Renal cortex interstitium (tissue), 11 donors: ENCODE measurements at regions not wholly inside any gene's neighbourhood (a gene's known extent, or its start where the extent isn't known, plus 50 kb on each side); places are given as distances from the start of the nearest gene placed in this dataset.
A peak's percentile ranks its signal among the peaks of the same experiment; 100 is the strongest.

Experiments used
- DNase-seq, 11 donors: peaks; one replicate each; pipeline ENCODE4 v3.0.0-alpha.2; 2013; ENCODE audit warnings: low read depth in 9 of 11, low spot score in 4 of 11; ENCODE audit errors: extremely low read depth in 1 of 11

DNA sequence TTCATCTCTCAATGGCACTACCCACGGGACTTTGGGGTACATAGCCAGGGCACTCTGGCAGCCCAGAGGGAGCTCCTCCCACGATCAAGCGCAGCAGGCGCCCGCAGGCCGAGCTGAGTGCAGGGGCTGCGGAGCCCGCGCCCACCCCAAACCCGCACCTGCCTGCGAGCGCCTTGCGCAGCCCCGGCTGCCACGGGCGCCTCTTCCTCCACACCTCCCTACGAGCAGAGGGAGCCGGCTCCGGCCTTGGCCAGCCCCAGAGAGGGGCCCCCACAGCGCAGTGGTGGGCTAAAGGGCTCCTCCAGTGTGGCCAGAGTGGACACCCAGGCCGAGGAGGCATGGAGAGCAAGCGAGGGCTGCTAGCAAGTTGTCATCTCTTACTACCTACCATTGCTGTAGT, 165.2 kb downstream of the UBE2E3 start:
- no peak for DNase-seq

DNA sequence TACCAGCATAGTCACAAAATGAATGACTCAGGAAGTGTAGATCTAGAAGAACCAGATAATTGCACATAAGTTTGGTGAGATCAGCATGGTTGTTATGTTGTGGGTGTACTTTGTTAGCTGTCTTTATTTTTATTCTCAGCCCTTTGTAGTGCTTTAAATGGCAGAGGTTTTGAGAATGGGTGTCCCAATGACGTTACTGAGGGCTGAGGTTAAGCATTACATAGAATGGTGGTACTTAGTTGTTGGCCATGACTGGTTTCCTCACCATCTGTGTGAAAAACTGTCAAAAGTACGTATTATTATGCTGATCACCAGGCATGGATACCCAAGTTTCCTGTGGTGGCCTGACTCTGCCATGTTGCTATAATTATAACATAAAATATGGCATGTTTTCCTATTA, 165.8 kb downstream of the UBE2E3 start:
- no peak for DNase-seq

DNA sequence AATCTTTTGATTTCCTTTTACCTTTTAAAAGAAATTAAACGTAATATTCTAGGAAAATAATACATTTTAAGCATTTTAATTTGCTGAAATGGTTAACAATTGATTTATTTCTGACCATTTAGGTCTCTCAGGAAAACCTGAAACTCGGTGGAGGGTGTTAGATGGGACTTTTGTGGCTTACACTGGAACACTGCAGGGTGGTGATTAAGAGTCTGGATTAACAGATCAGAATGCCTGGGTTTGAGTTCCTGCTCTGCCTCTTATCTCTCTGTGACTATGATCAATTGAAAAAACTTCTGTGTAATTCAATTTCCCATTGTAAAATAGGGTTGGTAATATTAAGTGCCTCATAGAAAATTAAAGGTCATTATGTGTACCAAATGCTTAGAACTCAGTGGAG, 168.7 kb downstream of the UBE2E3 start:
- DNase-seq = no peak

DNA sequence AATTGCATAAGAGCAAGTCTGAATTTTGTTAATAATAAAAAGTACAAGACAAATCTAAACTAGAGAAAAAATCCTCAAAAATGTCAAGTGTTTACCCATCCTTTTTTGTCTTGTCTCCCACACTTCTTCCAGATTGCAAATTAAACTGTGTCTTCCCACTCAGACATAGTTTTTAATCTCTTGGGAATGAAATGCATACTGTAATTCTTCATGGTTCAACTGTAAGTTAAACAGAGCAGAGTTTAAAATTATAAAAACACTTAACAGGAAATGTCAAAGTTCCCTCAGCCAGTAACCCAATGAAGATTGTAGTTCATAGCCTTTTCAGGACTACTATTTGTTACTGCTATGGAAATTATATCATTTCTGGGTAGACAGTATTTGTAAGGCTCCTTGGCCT, 171.8 kb downstream of the UBE2E3 start:
- no peak for DNase-seq

DNA sequence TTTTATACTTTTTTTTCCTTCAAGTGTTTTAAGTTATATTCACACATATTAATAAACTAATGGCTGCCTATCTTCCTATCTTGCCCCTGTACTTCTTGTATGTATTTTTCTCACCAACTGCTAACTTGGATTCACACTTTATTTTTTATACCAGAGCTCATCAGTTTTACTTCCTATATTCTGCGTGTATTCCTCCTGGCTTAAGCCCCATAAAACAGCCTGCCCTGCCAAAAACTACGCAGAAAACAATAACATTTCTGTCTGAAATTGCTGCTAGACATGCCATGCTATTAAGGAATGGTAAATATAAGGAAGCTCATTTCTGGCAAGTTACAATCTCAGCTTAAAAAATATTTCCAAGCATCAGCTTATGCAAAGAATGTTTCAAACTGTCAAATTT, 172.3 kb downstream of the UBE2E3 start:
- no peak for DNase-seq

DNA sequence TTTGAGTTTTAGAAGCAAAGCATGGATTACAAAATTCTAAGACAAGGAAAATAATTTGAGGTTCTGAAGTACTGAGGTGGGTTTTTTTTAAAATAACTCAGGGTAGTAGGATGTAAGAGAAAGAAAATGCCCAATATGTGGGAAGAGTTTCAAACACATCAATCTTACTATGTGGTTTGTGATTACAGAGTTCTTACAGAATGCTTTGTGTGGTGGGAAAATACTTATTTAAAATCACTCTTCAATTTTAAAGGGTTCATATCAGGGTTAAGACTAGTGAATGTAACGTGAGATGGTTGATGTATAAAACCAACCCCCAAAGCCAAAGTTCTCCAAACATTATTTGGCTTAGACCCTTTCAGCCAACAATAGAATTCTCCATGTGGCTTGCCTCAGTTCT, 173.5 kb downstream of the UBE2E3 start:
- DNase-seq = no peak

DNA sequence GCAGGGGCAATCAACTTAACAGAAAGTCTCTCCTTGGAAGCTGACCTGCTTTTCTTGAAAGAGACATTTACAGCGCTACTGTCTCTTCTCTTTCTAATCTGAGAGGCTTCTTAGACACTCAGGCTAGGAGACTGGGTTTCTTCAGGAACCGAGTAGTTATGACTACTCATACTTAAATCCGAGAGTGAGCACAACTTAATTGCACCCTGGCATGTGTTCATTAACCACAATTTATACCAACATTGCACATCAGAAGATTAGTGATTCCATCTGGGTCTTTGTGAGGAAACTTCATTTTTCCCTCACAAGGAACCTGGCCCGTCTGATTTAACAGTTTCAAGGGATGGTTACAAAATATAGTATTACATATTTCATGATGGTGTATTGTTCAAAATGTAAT, 176.9 kb downstream of the UBE2E3 start:
- DNase-seq = no peak

DNA sequence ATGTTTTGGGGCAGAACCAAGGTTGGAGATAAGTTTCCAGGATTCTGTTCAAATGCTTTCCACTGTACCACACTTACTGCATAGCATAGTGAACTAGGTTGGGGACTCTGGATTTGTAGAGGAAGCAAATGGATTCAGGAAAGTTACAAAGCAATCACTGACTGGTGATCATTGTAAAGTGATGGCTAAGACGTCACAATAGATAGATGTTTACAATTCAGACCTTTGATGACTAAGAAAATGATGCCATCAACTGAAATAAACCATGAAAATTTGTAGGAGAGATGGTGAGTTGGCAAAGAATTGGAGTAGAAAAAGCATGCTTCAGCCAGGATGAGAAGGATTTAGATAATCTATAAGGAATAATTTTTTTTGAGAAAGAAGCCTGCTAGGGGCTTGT, 178.0 kb downstream of the UBE2E3 start:
- DNase-seq = no peak

DNA sequence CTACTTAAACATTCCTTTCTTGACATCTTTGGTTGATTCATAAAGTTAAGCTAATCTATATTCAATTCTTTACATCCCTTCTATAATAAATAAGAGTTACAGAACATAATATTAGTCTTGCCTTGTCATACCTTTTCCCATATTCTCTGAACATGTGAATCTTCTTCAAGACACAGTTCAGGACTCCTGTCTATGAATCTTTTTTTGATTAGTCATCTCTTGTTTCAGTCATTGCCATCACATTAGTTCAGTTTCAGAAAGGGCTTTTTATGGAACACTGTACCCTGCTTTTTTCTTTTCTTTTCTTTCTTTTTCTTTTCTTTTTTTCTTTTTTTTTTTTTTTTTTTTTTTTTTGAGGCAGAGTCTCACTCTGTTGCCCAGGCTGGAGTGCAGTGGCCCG, 181.2 kb downstream of the UBE2E3 start:
- DNase-seq = no peak

DNA sequence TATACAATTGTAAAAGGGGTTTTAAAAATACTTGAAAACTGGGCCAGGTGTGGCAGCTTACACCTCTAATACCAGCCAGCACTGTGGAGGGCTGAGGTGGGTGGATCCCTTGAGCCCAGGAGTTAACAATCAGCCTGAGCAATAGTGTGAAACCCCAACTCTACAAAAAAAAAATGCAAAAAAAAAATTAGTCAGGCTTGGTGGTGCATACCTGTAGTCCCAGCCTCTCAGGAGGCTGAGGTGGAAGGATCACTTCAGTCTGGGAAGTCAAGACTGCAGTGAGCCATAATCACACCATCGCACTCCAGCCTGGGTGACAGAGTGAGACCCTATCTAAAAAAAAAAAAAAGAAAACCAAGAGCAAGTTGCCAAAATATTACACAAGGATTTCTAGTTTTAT, 182.7 kb downstream of the UBE2E3 start:
- DNase-seq = no peak

DNA sequence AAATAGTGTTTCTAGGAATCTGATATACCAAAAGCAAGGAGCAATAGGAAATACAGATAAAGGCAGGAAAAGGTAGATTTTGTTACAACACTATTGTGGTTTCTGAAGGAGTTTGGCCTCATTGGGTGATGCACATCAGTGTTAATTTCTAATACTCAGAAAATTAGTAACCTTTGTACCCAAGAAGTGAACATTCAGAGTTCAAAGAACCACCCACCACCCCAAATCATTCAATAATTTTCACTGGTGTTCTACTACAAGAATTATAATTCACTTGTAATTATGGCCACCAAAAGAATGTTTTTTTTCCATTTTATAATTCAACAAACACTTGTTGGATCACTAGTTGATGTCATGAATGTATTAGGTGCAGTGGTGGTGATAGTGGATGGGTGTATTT, 183.3 kb downstream of the UBE2E3 start:
- no peak for DNase-seq

DNA sequence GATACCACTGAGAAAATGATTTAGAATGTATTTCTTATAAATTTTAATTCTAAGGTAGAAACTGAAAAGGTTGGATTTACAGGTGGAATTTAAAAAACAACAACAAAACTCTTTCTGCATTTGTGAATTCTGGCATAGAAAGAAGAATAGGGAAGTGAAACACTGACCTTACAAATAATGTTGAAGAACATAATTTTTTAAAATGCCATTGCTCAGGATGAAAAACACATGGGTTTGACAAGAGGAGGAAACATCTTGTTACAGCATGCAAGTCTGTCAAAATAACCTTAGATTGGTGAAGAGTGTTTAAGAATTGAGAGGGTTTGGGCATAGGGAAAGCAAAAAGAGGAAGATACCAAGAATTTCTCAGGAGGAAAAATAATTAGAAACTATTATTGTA, 184.3 kb downstream of the UBE2E3 start:
- DNase-seq = no peak

DNA sequence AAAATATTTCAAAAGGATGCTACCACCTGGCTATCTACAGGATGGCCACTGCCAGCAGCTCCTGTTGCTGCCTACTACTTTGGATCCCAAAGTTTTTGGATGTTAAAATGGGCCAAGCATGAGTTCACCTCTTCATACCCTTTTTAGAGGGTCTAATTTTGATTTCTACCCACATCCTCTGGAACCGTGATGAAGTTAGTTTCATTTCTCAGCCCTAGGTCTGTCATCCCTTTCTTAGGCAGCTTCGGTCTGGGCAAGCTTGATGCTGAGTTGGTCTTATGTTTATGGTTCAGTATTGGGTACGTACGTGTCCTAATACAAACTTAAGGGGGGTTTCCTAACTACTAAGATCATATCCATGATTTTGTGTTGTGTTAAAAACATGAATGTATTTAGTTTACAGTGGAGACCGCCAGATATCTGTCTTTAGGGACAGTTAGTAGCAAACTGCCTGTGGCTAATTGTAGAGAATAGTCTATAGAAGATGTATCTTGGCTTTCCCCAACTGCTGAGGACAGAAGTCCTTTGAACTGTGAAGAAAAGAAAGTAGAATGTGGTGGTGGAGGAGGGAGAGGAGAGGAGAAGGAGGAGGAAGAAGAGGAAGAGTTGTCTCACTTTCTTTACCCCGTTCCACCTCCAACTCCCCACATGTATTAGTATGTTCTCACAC, 184.9 kb downstream of the UBE2E3 start:
- DNase-seq = no peak

DNA sequence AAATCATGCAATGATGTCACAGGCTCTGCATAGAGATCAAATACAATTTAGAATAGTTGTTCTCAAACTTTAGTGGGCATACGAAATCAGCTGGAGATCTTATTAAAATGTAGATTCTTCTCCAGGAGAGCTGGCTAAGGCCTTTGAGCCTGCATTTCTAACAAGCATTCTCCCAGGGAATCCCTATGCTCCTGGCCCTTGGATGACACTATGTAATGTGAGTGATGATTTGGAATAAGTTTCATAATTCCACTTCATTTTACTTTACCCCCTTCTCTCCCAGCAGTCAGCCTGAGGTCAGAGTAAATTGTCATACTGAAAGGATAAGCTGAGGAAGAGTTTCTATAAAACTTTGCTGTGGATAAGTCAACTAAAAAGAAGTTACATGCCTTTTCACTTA, 189.1 kb downstream of the UBE2E3 start:
- no peak for DNase-seq

DNA sequence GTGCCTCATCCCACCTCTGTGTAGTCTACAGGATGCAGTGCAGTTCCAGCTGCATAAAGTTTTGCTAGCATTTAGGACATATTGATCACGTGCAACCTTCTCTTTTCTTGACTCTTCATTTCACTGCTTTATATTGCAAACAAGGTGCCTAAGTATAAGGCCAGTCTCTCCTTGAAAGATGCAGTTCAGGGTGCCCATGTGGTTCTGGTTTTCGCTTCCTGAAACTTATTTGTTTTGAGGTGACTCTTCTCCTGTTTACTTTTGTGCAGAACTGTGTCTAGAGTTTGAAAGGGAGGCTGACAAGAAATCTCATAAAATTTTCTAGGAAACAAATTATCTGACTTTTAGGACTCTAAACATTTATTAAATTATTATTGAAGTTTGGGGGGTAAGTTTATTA, 189.9 kb downstream of the UBE2E3 start:
- no peak for DNase-seq

DNA sequence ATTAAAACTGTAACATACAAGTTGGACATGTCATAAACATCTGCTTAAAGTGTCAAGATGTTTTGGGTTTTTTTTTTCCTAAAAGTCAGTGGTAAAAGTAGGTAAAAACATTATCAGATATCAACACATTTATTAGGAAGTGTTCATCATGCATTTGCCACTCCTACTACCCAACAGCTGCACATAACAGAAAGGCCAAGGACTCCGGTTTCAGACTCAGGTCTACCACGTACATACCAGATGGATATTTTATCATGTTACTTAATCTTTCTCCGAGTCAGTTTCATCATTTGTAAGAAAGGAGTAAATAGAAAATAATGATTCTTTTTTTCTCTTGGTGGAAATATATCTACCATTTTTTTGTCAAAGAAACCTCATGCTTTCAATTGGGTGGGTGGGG, 192.3 kb downstream of the UBE2E3 start:
- DNase-seq = no peak

DNA sequence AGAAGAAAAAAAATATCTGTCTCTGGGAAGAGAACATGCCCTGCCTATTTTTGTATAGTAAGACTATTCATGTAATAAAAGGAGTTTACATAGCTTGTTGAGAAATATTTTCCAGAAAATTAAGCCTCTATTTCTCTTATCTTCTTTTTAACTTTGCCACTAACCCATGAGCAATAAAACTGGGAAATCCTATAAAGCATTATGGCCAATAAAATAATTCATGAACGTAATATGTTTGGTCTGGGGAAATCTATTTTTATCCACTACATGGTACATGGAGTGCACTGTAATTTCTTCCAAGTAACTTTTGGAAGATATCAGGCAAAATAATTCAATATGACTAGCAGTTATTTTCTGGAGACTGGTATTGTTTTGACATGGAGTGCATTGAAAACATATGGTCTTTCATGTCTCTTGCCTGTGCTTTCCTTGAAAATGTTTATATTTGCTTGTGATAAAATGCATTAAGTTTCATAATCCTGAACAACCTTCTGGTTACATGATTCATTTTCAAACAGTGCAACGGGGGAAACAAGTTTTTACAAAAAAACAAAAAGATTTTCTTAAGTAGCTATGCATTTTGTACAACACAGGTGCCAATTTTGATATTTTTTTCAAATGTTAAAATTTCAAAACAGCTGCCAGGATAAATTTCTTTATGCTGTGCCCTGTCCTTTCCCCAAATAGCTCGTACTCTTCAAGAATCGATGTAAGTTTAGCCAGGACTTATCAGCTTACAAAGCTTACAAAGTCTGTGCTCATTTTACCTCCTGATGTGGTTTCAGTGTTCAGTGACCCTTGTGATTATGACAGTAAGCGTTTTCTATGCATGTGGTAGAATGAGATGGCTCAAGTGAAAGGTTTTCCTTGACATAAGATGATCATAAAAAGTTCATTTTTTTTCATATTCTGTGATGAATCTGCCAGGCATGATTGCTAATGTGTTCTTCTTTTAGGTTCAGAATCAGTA, 194.5 kb downstream of the UBE2E3 start:
- peak in 3 of 11 donors; percentile 10 to 24 (median 18) for DNase-seq

DNA sequence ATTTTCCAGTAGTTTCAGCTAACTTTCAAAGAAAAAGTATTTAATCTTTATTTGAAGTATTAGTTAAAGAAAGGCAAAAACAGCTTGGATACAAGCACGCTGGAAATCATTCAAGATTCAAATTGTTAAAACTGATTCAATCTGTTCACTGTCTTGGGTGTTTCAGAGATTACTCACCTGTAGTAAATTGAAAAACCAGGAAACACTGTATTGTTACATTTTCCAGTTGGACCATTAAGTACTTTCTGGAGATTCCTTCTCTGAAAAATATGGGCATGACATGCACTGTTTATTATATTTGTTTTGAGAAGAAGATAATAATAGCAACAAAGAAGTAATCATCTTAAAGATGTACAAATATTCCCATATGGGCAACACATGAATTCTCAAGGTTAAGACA, 196.1 kb downstream of the UBE2E3 start:
- DNase-seq = no peak

DNA sequence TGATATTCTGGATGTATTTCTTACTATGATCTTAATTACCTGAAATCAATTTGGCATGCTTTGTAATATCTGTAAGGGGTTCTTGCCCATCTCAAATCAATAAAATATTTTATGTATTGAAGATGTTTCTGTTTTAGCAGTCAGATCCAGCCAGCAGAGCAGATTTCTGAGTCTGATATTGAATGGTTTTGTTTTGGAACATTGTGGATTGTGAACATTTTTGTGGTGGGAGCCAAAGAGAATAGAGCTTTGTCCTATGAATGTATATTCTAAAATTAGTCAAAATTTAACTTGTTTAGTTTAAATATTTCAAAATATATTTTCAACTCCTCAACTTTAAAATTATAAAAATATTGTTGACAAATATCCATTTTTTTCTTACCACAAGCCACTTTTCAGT, 197.0 kb downstream of the UBE2E3 start:
- DNase-seq = no peak

DNA sequence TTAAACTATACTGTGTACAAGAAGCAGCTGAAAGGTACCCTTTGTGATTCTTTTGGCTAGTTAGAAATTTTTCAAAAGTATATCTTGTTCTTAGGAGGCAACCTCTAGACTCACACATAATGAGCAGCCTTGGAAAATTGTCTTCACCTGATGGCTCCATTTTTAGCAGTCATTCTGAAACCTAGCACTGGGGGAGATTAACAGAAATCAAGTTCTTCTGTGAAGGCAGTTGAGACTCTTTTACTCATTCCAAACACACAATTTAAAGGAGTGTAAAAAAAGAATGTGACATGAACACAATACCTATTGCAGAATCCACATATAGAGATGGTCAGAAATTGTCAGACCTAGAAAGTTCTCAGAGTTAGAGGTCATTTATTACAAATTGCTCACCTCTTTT, 197.7 kb downstream of the UBE2E3 start:
- no peak for DNase-seq
